ENCODE measurements at regions not wholly inside any gene's neighbourhood (a gene's known extent, or its start where the extent isn't known, plus 50 kb on each side); places are given as distances from the start of the nearest gene placed in this dataset.
"Not testable (repeated sequence)": the region's sequence is repeated elsewhere in the genome, so short reads cannot be mapped to it uniquely, and the experiment has no call there.

- no peak overlapping the region for H3K4me3 ChIP-seq (ENCODE audit: low read depth, low read length)
- no peak for TF ChIP-seq CTCF (IDR thresholded peaks at IDR 0.05; ENCODE audit: insufficient read depth, low read length)
- DNase-seq (ENCODE audit: low read depth): no peak
Observed at GRCh38 chr15:54772663-54773062, 424.1 kb downstream of the RSL24D1 start.

- not testable (repeated sequence) for H3K4me3 ChIP-seq (ENCODE audit: low read depth, low read length); DNase-seq (ENCODE audit: low read depth)
Observed at GRCh38 chr15:54749461-54749860, 447.3 kb downstream of the RSL24D1 start.

- DNase-seq (ENCODE audit: low read depth): no peak
- no peak for TF ChIP-seq CTCF (IDR thresholded peaks at IDR 0.05; ENCODE audit: insufficient read depth, low read length)
- no peak overlapping the region for H3K4me3 ChIP-seq (ENCODE audit: low read depth, low read length)
Observed at GRCh38 chr15:54722342-54722986, 474.3 kb downstream of the RSL24D1 start.

GRCh38 chr15:54719325-54719724 lies 477.4 kb downstream of the RSL24D1 start:
- no peak for DNase-seq (ENCODE audit: low read depth)

GRCh38 chr15:54707805-54708752 lies 488.7 kb downstream of the RSL24D1 start:
- TF ChIP-seq CTCF (IDR thresholded peaks at IDR 0.05; ENCODE audit: insufficient read depth, low read length): no peak
- DNase-seq (ENCODE audit: low read depth): no peak
- H3K4me3 ChIP-seq (ENCODE audit: low read depth, low read length): no peak overlapping the region

More at GRCh38 chr15:54719325-54719724, 477.4 kb downstream of the RSL24D1 start:
- no peak for TF ChIP-seq CTCF (IDR thresholded peaks at IDR 0.05; ENCODE audit: insufficient read depth, low read length)
- no peak overlapping the region for H3K4me3 ChIP-seq (ENCODE audit: low read depth, low read length)

- no peak for TF ChIP-seq CTCF (IDR thresholded peaks at IDR 0.05; ENCODE audit: insufficient read depth, low read length)
- H3K4me3 ChIP-seq (ENCODE audit: low read depth, low read length): no peak overlapping the region
- DNase-seq (ENCODE audit: low read depth): no peak
Observed at GRCh38 chr15:54687628-54688027, 509.1 kb downstream of the RSL24D1 start.
